DMS 273 treated with DMSO at 0.1 percent for 48 hours (cell line): ENCODE measurements at regions not wholly inside any gene's neighbourhood (a gene's known extent, or its start where the extent isn't known, plus 50 kb on each side); places are given as distances from the start of the nearest gene placed in this dataset.

Experiments used
- DNase-seq: peaks from one replicate; lab custom pipeline; 2025; lab: John Stamatoyannopoulos, UW

DNA sequence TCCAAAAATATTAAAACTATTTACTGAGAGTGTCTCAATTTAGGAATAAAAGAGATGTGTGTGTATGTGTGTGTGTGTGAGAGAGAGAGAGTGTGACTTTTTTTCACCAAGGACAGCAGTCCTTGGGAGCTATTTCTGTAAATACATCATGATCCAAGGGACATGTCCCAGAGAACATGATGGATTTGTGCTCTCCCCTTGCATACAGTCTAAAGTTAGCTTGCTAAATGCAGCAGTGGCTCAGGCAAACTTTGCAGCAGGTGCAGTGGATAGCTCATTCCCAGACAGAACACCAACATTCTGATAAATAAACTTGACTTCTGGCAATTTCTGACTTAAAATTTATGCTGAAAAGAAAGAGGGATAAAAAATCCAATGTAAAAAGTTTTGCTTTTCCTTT is 55.4 kb upstream of the SGCD start:
- no peak for DNase-seq

DNA sequence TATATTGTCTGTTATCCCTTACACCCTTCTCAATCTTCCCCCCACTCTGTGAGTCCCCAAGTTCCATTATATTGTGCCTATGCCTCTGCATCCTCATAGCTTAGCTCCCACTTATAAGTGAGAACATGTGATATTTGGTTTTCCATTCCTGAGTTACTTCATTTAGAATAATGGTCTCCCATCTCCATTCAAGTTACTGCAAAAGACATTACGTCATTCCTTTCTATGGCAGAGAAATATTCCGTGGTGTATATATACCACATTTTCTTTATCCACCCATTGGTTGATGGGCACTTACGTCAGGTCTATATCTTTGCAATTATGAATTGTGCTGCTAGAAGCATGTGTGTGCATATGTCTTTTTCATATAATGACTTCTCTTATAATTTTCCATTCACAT is 54.8 kb upstream of the SGCD start:
- no peak for DNase-seq

DNA sequence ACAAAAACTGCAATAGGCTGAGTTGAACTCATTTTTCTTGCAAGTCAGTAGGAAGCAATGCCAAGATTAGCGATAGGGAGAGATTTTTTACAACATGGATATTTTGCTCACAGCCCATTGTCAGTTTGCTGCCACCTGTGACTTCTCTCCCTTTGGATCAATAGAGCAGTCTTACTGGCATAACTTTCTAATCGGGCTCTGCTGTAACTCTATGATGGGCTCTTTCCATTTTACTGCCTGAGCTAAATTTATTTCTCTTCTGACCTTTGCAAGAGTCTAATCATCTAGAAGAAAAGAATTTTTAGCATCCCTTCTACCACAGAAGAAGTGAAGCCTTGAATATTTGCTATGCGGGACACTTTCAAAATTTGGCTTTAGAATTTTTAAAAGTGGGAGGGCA is 53.6 kb upstream of the SGCD start:
- DNase-seq = no peak

DNA sequence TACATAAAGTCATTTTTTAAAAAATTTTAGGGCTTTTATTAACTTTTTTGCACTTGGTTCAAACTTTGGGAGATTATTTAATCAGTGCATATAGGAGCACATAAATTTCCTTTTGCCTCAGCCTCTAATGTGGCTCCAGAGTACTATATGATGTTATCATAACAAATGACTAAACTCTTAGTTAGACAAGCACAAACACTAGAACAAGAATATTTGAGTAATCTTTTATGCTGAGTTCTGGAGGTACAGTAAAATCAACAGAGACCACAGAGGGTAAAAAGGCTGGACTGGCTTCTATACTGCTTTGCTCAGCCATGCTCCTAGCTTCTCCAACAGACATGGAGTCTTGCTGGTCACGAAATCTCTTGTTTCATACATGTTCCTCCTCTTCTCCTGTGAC is 52.5 kb upstream of the SGCD start:
- DNase-seq = no peak
